GM06990 (cell line): ENCODE measurements at regions not wholly inside any gene's neighbourhood (a gene's known extent, or its start where the extent isn't known, plus 50 kb on each side); places are given as distances from the start of the nearest gene placed in this dataset.

Source experiments
- DNase-seq: peaks from one replicate; pipeline ENCODE4 v3.0.0-alpha.2; 2011; ENCODE audit not compliant: insufficient read length; ENCODE audit errors: extremely low read depth
- H3K27me3 ChIP-seq: replicated peaks from 2 replicates; pipeline ENCODE4 v1.6.0; 2011; ENCODE audit warnings: low read length; ENCODE audit not compliant: control insufficient read depth, insufficient read depth
- H3K36me3 ChIP-seq: 2 replicates; pipeline ENCODE4 v1.5.1; 2011; ENCODE audit warnings: low read length; ENCODE audit not compliant: control insufficient read depth, insufficient read depth
- H3K4me3 ChIP-seq: replicated peaks from 2 replicates; pipeline ENCODE4 v1.5.1; 2011; ENCODE audit warnings: low read depth, mild to moderate bottlenecking, control low read depth, low read length
- CTCF ChIP-seq: IDR thresholded peaks from 2 replicates; pipeline ENCODE4 v1.5.1; 2011; ENCODE audit warnings: low read length, control low read depth, mild to moderate bottlenecking, inconsistent platforms; ENCODE audit not compliant: insufficient read depth, poor library complexity, severe bottlenecking

GRCh38 chr12:76653342-76653741 lies 93.8 kb upstream of the OSBPL8 start:
- no peak for TF ChIP-seq CTCF
- DNase-seq = no peak
- H3K27me3 ChIP-seq = no peaks in the 10 kb centered on the region
- H3K4me3 ChIP-seq = no peak overlapping the region
- no peaks in the 10 kb centered on the region for H3K36me3 ChIP-seq

DNA sequence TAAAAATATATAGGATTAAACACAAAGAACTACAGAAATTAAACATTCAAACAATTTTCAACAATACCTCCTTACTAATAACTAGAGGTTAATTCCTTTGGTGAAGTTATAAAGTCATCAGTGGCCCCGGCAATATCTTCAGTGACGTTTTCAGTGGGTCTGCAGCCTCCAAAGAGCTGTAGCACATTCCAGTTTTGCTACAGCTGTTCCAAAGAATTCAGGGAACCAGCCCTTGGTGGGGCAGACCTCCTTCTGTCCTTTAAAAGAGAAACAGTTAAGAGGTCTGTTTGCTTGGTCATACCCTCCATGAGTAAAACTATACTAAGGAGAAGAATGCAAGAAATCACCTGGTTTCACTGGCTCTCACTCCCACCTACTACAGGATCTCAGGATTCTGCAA lies 99.2 kb upstream of the ZDHHC17 start:
- Histone ChIP-seq H3K4me3 (no peak overlapping the region), H3K27me3 (no peaks in the 10 kb centered on the region), H3K36me3 (no peaks in the 10 kb centered on the region)
- no peak for TF ChIP-seq CTCF
- DNase-seq = no peak

DNA sequence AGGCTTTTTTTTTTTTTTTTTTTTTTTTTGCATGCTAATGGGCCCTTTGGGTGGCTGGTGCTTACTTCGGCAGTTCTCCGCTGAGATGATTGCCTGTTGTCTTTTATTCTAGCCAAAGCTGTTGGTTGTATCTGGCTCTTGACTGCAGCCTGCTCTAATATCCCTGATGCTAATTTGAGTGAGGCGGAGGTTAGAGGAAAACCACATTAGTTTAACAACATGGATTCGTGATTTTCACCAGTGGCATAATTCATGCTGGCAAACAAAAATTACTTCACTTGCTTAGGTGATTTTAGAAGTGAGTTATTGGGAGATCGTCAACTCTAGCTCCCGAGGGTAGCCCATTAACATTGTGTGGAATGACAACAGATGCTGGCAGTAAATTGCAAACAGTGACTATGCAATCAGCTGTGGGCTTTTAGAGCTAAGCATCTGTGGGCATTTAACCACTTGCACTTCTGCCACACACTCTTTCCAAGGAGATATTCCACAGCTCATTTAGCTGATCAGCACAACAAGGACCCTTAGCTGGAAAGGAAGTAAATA lies 97.6 kb upstream of the ZDHHC17 start:
- no peak for TF ChIP-seq CTCF
- H3K27me3 ChIP-seq = no peaks in the 10 kb centered on the region
- no peak for DNase-seq
- H3K4me3 ChIP-seq = no peak overlapping the region
- H3K36me3 ChIP-seq = no peaks in the 10 kb centered on the region

DNA sequence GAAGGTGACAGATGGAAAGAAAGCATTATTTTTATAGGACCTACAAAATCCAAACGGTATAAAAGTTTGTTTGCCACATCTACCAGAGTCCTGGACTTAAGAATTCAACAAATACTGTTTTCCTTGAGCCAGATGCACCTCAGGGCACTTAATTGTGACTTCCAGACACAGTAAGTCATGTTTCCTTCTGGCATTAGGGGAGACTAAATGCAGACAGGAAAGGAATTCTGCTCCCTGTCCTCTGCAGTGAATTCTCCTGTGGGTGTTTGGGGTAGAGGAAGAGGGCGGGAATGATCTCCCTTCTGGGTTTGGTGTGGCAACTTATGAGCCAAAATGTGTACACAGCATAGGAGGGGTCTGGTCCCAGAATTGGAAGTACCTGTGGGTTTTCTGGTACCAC lies 93.9 kb upstream of the ZDHHC17 start:
- no peak for TF ChIP-seq CTCF
- no peak overlapping the region for H3K4me3 ChIP-seq
- H3K36me3 ChIP-seq = no peaks in the 10 kb centered on the region

DNA sequence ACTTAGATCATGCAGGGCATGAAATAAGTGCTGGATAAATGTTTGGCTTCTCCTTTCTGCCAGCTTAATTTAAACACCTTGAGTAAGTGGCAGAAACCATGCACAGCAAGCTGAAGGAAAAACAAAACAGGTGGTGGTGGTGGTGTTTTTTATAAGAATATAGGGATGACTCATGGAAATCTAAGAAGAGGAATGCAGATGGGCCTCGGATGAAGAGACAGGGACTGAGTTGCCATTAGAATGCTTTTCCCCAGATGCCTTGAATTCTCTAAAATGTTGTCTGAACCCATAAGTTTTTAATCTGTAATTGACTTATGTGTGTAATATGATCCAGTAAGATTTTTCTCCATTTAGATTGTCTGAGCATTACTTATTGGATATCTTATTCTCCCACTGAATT lies 93.1 kb upstream of the ZDHHC17 start:
- DNase-seq = no peak
- TF ChIP-seq CTCF = no peak
- H3K36me3 ChIP-seq = no peaks in the 10 kb centered on the region
- H3K27me3 ChIP-seq = no peaks in the 10 kb centered on the region
- H3K4me3 ChIP-seq = no peak overlapping the region

More for the DNA sequence above, 93.9 kb upstream of the ZDHHC17 start:
- H3K27me3 ChIP-seq = no peaks in the 10 kb centered on the region
- DNase-seq = no peak
